ENCODE measurements at regions not wholly inside any gene's neighbourhood (a gene's known extent, or its start where the extent isn't known, plus 50 kb on each side); places are given as distances from the start of the nearest gene placed in this dataset.

GRCh38 chr2:8046849-8047248 lies 635.0 kb upstream of the ID2 start:
- H3K27me3 ChIP-seq (ENCODE audit: insufficient read depth, low read length): no peaks in the 10 kb centered on the region
- H3K14ac ChIP-seq (ENCODE audit: insufficient read depth, low read length): no peak overlapping the region
- H4K8ac ChIP-seq (replicated peaks; ENCODE audit: insufficient read length, low read depth, low read length): no peak overlapping the region
- Mint-ChIP-seq H3K4me1 (peaks cover 0 to 7% of the 10 kb centered on the region in 2 experiments; a peak in 2 of 4 replicates), H3K4me3 (no peak overlapping the region), H3K9me3 (peaks cover 8% of the 10 kb centered on the region in 2 experiments), H3K27me3 (ENCODE audit: low read depth) (peaks cover 2% of the 10 kb centered on the region), H3K36me3 (ENCODE audit: insufficient read depth in 1 of 3, low read depth in 3 of 3) (peaks cover 0 to 13% (median 7%) of the 10 kb centered on the region in 3 experiments; a peak in 3 of 7 replicates), H3K27ac (no peak overlapping the region)
- no peaks in the 10 kb centered on the region for H3K9me3 ChIP-seq (ENCODE audit: control insufficient read depth, low read depth, low read length)
- no peaks in the 10 kb centered on the region for H3K23me2 ChIP-seq (ENCODE audit: insufficient read length, low read depth, low read length, poor library complexity, severe bottlenecking)
- no peak overlapping the region for H3T11ph ChIP-seq (ENCODE audit: low read length)
- no peak overlapping the region for H2AFZ ChIP-seq (ENCODE audit: low read length)
- DNase-seq: no peak
- H4K20me1 ChIP-seq (ENCODE audit: control insufficient read depth, insufficient read depth, insufficient read length): no peaks in the 10 kb centered on the region
- no peak overlapping the region for H2BK15ac ChIP-seq (ENCODE audit: low read depth, low read length)
- no peak overlapping the region for H3K4ac ChIP-seq (ENCODE audit: low read depth, low read length)
- H2BK120ac ChIP-seq (ENCODE audit: low read depth, low read length, poor library complexity, severe bottlenecking): no peak overlapping the region
- no peak overlapping the region for H4K91ac ChIP-seq (ENCODE audit: insufficient read length, low read depth, low read length)
- H3K18ac ChIP-seq (ENCODE audit: insufficient read length, low read depth, low read length): no peak overlapping the region
- no peak overlapping the region for H3K4me2 ChIP-seq (ENCODE audit: insufficient read depth, insufficient read length, low read length)
- no peaks in the 10 kb centered on the region for H3K4me1 ChIP-seq (ENCODE audit: insufficient read depth, low read length)
- H3K27ac ChIP-seq (ENCODE audit: insufficient read length, low read depth, low read length): no peak overlapping the region
- H3K9ac ChIP-seq (ENCODE audit: extremely low read depth, insufficient read length, low read length): no peak overlapping the region
- H3K79me2 ChIP-seq (ENCODE audit: insufficient read depth, low read length): no peaks in the 10 kb centered on the region
- H2BK20ac ChIP-seq (ENCODE audit: low read depth, low read length, poor library complexity, severe bottlenecking): no peak overlapping the region
- H3K79me1 ChIP-seq (ENCODE audit: insufficient read depth, low read depth, low read length, poor library complexity, severe bottlenecking): no peaks in the 10 kb centered on the region
- no peak overlapping the region for H2BK5ac ChIP-seq (ENCODE audit: insufficient read length, low read length)
- no peak overlapping the region for H3K56ac ChIP-seq (ENCODE audit: insufficient read length, low read depth, low read length)
- WGBS (ENCODE audit: extremely low coverage, insufficient read length, low lambda C conversion rate): no CpG with 5 or more reads among the region's 5 CpGs
- H2AK5ac ChIP-seq (ENCODE audit: insufficient read length, low read length): no peak overlapping the region
- no peak overlapping the region for H3K23ac ChIP-seq (ENCODE audit: insufficient read length, low read depth, low read length)
- no peak overlapping the region for H2BK12ac ChIP-seq (ENCODE audit: insufficient read length, low read depth, low read length)
- H4K5ac ChIP-seq (ENCODE audit: insufficient read length, low read depth, low read length): no peak overlapping the region
- no peak for TF ChIP-seq CTCF (conservative IDR thresholded peaks at IDR 0.05)

All from H9 (cell line).